ENCODE measurements at regions not wholly inside any gene's neighbourhood (a gene's known extent, or its start where the extent isn't known, plus 50 kb on each side); places are given as distances from the start of the nearest gene placed in this dataset.

DNA sequence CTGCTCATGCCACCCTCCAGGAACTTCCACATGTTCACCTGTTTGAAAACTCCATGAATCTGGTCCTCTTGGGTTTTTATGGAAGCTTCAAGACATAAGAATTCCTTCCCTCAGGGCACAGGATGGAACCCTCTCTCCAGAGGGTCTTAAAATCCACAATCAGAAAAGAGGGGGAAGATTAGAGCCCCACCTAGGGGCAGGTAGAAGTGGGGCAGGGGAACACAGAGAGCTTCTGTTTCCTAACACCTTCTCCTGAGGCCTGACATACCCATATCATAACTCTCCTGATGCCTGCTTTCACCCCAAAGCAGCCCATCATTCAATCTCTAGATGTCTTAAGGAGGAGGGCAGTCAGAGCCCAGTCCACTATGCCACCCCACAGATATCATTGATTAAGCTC lies 1087.7 kb upstream of the ARRDC3 start:
- TF ChIP-seq, protein P1, sequence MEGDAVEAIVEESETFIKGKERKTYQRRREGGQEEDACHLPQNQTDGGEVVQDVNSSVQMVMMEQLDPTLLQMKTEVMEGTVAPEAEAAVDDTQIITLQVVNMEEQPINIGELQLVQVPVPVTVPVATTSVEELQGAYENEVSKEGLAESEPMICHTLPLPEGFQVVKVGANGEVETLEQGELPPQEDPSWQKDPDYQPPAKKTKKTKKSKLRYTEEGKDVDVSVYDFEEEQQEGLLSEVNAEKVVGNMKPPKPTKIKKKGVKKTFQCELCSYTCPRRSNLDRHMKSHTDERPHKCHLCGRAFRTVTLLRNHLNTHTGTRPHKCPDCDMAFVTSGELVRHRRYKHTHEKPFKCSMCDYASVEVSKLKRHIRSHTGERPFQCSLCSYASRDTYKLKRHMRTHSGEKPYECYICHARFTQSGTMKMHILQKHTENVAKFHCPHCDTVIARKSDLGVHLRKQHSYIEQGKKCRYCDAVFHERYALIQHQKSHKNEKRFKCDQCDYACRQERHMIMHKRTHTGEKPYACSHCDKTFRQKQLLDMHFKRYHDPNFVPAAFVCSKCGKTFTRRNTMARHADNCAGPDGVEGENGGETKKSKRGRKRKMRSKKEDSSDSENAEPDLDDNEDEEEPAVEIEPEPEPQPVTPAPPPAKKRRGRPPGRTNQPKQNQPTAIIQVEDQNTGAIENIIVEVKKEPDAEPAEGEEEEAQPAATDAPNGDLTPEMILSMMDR (conservative IDR thresholded peaks at IDR 0.05 in 1 of 2, IDR thresholded peaks at IDR 0.05 in 1 of 2; ENCODE audit: low read depth in 1 of 2, low read length in 2 of 2), result no peak
- no peak for TF ChIP-seq EZH2 (IDR thresholded peaks at IDR 0.05; ENCODE audit: low read length, missing control alignments)

Data from fibroblast of lung (primary cell).